Liver (tissue), 8 donors: ENCODE measurements at regions not wholly inside any gene's neighbourhood (a gene's known extent, or its start where the extent isn't known, plus 50 kb on each side); places are given as distances from the start of the nearest gene placed in this dataset.

Experiments used
- DNase-seq: peaks from one replicate; pipeline ENCODE4 v3.0.0-alpha.2; 2017; ENCODE audit warnings: low spot score
- H3K27ac ChIP-seq, 2 donors: one replicate each; pipeline ENCODE4 v1.7.0; 2013; ENCODE audit warnings: inconsistent platforms in 2 of 2, low read length in 2 of 2, control low read depth in 1 of 2, low read depth in 1 of 2, mild to moderate bottlenecking in 1 of 2
- H3K27me3 ChIP-seq, 4 donors: one replicate each; pipeline versions ENCODE4 v1.6.1 to v1.7.0; 2013; ENCODE audit warnings: low read length in 3 of 4, inconsistent platforms in 1 of 4, mild to moderate bottlenecking in 1 of 4, moderate library complexity in 1 of 4; ENCODE audit not compliant: control insufficient read depth in 4 of 4, insufficient read depth in 4 of 4
- H3K36me3 ChIP-seq, 4 donors: one replicate each; pipeline versions ENCODE4 v1.6.1 to v1.7.0; 2013; ENCODE audit warnings: low read length in 3 of 4, mild to moderate bottlenecking in 3 of 4, low read depth in 1 of 4, moderate library complexity in 1 of 4; ENCODE audit not compliant: control insufficient read depth in 4 of 4, insufficient read depth in 3 of 4
- H3K4me1 ChIP-seq, 4 donors: one replicate each; pipeline versions ENCODE4 v1.6.1 to v1.7.0; 2013; ENCODE audit warnings: low read length in 3 of 4, mild to moderate bottlenecking in 3 of 4, moderate library complexity in 1 of 4; ENCODE audit not compliant: control insufficient read depth in 4 of 4, insufficient read depth in 4 of 4
- H3K4me3 ChIP-seq, 3 donors: one replicate each; pipeline versions ENCODE4 v1.6.1 to v1.7.0; 2013; ENCODE audit warnings: low read length in 3 of 3, control low read depth in 1 of 3, low read depth in 1 of 3, mild to moderate bottlenecking in 1 of 3
- H3K9ac ChIP-seq, 2 donors: one replicate each; pipeline ENCODE4 v1.7.0; 2013; ENCODE audit warnings: low read length in 2 of 2, mild to moderate bottlenecking in 2 of 2, moderate library complexity in 2 of 2, control low read depth in 1 of 2, low read depth in 1 of 2
- H3K9me3 ChIP-seq, 4 donors: one replicate each; pipeline versions ENCODE4 v1.6.1 to v1.7.0; 2013; ENCODE audit warnings: low read length in 3 of 4; ENCODE audit not compliant: control insufficient read depth in 4 of 4
- EGR1 ChIP-seq, 2 donors: IDR thresholded peaks; 2 replicates each; pipeline ENCODE4 v1.6.1; 2016 to 2018; ENCODE audit warnings: antibody characterized with exemption in 2 of 2, low read depth in 2 of 2
- FOXA1 ChIP-seq: IDR thresholded peaks from 2 replicates; pipeline ENCODE4 v1.6.1; 2016; ENCODE audit warnings: antibody characterized with exemption
- FOXA2 ChIP-seq: IDR thresholded peaks from 2 replicates; pipeline ENCODE4 v1.6.1; 2016; ENCODE audit warnings: antibody characterized with exemption
- HNF4A ChIP-seq, 2 donors: conservative IDR thresholded peaks; 2 replicates each; pipeline ENCODE4 v1.6.1; 2016; ENCODE audit warnings: antibody characterized with exemption in 2 of 2, mild to moderate bottlenecking in 2 of 2
- HNF4G ChIP-seq: IDR thresholded peaks from 2 replicates; pipeline ENCODE4 v1.6.1; 2016; ENCODE audit warnings: antibody characterized with exemption
- JUND ChIP-seq, 2 donors: IDR thresholded peaks; 2 replicates each; pipeline ENCODE4 v1.6.1; 2016; ENCODE audit warnings: antibody characterized with exemption in 2 of 2
- NR2F2 ChIP-seq: IDR thresholded peaks from 2 replicates; pipeline ENCODE4 v1.6.1; 2016; ENCODE audit warnings: antibody characterized with exemption
- RAD21 ChIP-seq, 2 donors: IDR thresholded peaks; 2 replicates each; pipeline ENCODE4 v1.6.1; 2016; ENCODE audit warnings: antibody characterized with exemption in 2 of 2, mild to moderate bottlenecking in 2 of 2
- RXRA ChIP-seq, 2 donors: IDR thresholded peaks; 2 replicates each; pipeline ENCODE4 v1.6.1; 2017 to 2018; ENCODE audit warnings: antibody characterized with exemption in 2 of 2, mild to moderate bottlenecking in 1 of 2
- SP1 ChIP-seq: IDR thresholded peaks from 2 replicates; pipeline ENCODE4 v1.6.1; 2018; ENCODE audit warnings: antibody characterized with exemption, mild to moderate bottlenecking
- TAF1 ChIP-seq: conservative IDR thresholded peaks from 2 replicates; pipeline ENCODE4 v1.6.1; 2016; ENCODE audit warnings: antibody characterized with exemption, mild to moderate bottlenecking
- WGBS: extraction: QIAGEN DNeasy Blood & Tissue Kit; methylation state at CpG from one replicate; pipeline ENCODE4 v1.1.7; 2013; 5-methylcytosine and 5-hydroxymethylcytosine counted together
- TF ChIP-seq, protein P1 (sequence below): IDR thresholded peaks from 2 replicates; pipeline ENCODE4 v1.6.1; 2016; ENCODE audit warnings: antibody characterized with exemption, mild to moderate bottlenecking
- TF ChIP-seq, protein P2 (sequence below): IDR thresholded peaks from 2 replicates; pipeline ENCODE4 v1.6.1; 2016; ENCODE audit warnings: antibody characterized with exemption
- TF ChIP-seq, protein P3 (sequence below): IDR thresholded peaks from 2 replicates; pipeline ENCODE4 v1.6.1; 2016; ENCODE audit warnings: antibody characterized with exemption
- TF ChIP-seq, protein P4 (sequence below): fragments of 150-350 bp; IDR thresholded peaks from 2 replicates; pipeline ENCODE4 v1.5.1; 2017; ENCODE audit warnings: improper control_type of control experiment, low read depth, low read length; ENCODE audit not compliant: missing input control
- TF ChIP-seq, protein P5 (sequence below): IDR thresholded peaks from 2 replicates; pipeline ENCODE4 v1.6.1; 2016; ENCODE audit warnings: antibody characterized with exemption
- donor health status: healthy.
- donor health status: healthy.
- donor health status: healthy.
- donor health status: healthy.
- donor health status: healthy.

DNA sequence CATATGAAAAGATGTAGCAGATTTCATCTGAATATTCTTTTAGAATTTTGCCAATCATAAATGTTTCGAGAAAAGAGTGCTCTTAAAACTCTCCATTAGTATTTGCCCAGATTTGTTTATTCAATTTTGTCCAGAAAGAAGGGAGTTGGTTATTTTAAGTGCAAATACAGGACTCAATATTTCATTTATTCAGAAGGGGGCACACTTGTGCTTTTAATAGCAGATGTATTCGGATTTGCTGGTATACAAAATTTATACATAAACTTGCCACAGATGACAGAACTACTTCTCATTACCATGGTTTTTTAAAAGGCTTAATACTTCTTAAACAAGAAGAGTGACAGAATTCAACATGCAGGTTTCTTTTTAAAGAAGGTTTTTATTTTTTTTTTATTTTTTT, 69.8 kb upstream of the GRM7 start:
- no peak overlapping the region for H3K4me3 ChIP-seq
- no peaks in the 10 kb centered on the region for H3K36me3 ChIP-seq
- 40% methylated on average over 2 of the region's 2 CpGs for WGBS
- no peak for DNase-seq
- H3K27me3 ChIP-seq = peaks cover 0 to 3% (median 0%) of the 10 kb centered on the region in 4 donors
- no peaks in the 10 kb centered on the region for H3K4me1 ChIP-seq
- H3K27ac ChIP-seq = no peak overlapping the region
- no peak overlapping the region for H3K9ac ChIP-seq
- H3K9me3 ChIP-seq = no peaks in the 10 kb centered on the region
- TF ChIP-seq, protein P1, sequence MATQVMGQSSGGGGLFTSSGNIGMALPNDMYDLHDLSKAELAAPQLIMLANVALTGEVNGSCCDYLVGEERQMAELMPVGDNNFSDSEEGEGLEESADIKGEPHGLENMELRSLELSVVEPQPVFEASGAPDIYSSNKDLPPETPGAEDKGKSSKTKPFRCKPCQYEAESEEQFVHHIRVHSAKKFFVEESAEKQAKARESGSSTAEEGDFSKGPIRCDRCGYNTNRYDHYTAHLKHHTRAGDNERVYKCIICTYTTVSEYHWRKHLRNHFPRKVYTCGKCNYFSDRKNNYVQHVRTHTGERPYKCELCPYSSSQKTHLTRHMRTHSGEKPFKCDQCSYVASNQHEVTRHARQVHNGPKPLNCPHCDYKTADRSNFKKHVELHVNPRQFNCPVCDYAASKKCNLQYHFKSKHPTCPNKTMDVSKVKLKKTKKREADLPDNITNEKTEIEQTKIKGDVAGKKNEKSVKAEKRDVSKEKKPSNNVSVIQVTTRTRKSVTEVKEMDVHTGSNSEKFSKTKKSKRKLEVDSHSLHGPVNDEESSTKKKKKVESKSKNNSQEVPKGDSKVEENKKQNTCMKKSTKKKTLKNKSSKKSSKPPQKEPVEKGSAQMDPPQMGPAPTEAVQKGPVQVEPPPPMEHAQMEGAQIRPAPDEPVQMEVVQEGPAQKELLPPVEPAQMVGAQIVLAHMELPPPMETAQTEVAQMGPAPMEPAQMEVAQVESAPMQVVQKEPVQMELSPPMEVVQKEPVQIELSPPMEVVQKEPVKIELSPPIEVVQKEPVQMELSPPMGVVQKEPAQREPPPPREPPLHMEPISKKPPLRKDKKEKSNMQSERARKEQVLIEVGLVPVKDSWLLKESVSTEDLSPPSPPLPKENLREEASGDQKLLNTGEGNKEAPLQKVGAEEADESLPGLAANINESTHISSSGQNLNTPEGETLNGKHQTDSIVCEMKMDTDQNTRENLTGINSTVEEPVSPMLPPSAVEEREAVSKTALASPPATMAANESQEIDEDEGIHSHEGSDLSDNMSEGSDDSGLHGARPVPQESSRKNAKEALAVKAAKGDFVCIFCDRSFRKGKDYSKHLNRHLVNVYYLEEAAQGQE = no peak
- no peak for TF ChIP-seq EGR1 (IDR thresholded peaks at IDR 0.05; ENCODE audit: low read depth in 2 of 2)
- no peak for TF ChIP-seq NR2F2
- TF ChIP-seq HNF4A (conservative IDR thresholded peaks at IDR 0.05) = no peak
- peak; percentile 41 to 45 for TF ChIP-seq RAD21 (IDR thresholded peaks at IDR 0.05)
- TF ChIP-seq, protein P2, sequence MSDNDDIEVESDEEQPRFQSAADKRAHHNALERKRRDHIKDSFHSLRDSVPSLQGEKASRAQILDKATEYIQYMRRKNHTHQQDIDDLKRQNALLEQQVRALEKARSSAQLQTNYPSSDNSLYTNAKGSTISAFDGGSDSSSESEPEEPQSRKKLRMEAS = no peak
- TF ChIP-seq, protein P3, sequence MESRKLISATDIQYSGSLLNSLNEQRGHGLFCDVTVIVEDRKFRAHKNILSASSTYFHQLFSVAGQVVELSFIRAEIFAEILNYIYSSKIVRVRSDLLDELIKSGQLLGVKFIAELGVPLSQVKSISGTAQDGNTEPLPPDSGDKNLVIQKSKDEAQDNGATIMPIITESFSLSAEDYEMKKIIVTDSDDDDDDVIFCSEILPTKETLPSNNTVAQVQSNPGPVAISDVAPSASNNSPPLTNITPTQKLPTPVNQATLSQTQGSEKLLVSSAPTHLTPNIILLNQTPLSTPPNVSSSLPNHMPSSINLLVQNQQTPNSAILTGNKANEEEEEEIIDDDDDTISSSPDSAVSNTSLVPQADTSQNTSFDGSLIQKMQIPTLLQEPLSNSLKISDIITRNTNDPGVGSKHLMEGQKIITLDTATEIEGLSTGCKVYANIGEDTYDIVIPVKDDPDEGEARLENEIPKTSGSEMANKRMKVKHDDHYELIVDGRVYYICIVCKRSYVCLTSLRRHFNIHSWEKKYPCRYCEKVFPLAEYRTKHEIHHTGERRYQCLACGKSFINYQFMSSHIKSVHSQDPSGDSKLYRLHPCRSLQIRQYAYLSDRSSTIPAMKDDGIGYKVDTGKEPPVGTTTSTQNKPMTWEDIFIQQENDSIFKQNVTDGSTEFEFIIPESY = no peak
- no peak for TF ChIP-seq RXRA (IDR thresholded peaks at IDR 0.05)
- TF ChIP-seq, protein P4, sequence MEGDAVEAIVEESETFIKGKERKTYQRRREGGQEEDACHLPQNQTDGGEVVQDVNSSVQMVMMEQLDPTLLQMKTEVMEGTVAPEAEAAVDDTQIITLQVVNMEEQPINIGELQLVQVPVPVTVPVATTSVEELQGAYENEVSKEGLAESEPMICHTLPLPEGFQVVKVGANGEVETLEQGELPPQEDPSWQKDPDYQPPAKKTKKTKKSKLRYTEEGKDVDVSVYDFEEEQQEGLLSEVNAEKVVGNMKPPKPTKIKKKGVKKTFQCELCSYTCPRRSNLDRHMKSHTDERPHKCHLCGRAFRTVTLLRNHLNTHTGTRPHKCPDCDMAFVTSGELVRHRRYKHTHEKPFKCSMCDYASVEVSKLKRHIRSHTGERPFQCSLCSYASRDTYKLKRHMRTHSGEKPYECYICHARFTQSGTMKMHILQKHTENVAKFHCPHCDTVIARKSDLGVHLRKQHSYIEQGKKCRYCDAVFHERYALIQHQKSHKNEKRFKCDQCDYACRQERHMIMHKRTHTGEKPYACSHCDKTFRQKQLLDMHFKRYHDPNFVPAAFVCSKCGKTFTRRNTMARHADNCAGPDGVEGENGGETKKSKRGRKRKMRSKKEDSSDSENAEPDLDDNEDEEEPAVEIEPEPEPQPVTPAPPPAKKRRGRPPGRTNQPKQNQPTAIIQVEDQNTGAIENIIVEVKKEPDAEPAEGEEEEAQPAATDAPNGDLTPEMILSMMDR = peak; percentile 23
- TF ChIP-seq SP1 = no peak

DNA sequence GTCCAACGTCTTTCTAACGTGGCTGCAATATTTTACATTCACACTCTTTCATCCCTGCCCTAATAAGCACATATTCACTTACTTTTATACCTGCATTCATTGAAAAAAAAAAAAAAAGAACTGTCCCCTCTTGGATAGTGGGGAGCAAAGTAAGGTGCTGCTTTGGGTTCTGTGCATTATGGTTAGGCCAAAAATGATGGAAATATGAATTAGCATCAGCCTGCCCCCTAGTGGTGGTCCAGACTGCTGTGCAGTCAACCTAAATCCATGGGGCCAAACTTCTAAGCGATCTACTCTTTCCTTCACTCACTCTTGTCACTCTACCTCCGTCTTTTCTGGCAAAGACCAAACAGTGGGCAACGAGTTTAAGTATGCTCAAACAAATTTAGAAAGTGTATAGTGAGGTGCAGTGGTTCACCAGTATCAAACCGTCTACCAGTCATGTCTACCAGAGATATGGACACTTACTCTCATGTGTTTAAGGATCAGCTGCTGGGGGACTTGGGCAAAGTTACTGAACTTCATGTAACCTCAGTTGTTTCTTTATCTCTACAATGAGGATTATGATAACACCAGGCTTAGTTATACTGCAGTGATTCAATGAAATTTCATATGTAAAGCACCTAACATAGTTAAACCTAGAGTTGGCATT, 61.5 kb upstream of the GRM7 start:
- H3K9ac ChIP-seq = no peak overlapping the region
- DNase-seq = peak; percentile 37
- 48% methylated on average over 6 of the region's 6 CpGs for WGBS
- TF ChIP-seq RAD21 (IDR thresholded peaks at IDR 0.05) (peak; percentile 73 to 81), RXRA (IDR thresholded peaks at IDR 0.05) (no peak), NR2F2 (no peak), JUND (IDR thresholded peaks at IDR 0.05) (no peak), EGR1 (IDR thresholded peaks at IDR 0.05; ENCODE audit: low read depth in 2 of 2) (no peak), HNF4G (no peak), HNF4A (conservative IDR thresholded peaks at IDR 0.05) (no peak), TAF1 (no peak), FOXA1 (no peak), FOXA2 (no peak)
- TF ChIP-seq, protein P4 = peak; percentile 86
- TF ChIP-seq, protein P2 = no peak
- TF ChIP-seq, protein P3 = no peak
- TF ChIP-seq, protein P5, sequence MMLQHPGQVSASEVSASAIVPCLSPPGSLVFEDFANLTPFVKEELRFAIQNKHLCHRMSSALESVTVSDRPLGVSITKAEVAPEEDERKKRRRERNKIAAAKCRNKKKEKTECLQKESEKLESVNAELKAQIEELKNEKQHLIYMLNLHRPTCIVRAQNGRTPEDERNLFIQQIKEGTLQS = no peak

More for the DNA sequence above, 61.5 kb upstream of the GRM7 start:
- no peak overlapping the region for H3K4me3 ChIP-seq
- H3K27me3 ChIP-seq = peaks cover 0 to 7% (median 0%) of the 10 kb centered on the region in 4 donors
- no peak overlapping the region for H3K27ac ChIP-seq
- H3K9me3 ChIP-seq = no peaks in the 10 kb centered on the region
- no peaks in the 10 kb centered on the region for H3K36me3 ChIP-seq
- H3K4me1 ChIP-seq = no peaks in the 10 kb centered on the region
